GM23338 (cell line): ENCODE measurements at regions not wholly inside any gene's neighbourhood (a gene's known extent, or its start where the extent isn't known, plus 50 kb on each side); places are given as distances from the start of the nearest gene placed in this dataset.

Experiments used
- CTCF ChIP-seq, 2 experiments: fragments of 200-600 bp in 1 of 2; sonication (generic) in 1 of 2; conservative IDR thresholded peaks; 2 replicates each; pipeline versions ENCODE4 v1.5.1 to v1.6.1; 2016 to 2017; ENCODE audit warnings: antibody characterized with exemption in 2 of 2, low read depth in 2 of 2, mild to moderate bottlenecking in 2 of 2, moderate library complexity in 1 of 2
- ETS1 ChIP-seq: IDR thresholded peaks from 2 replicates; pipeline ENCODE4 v1.6.1; 2016; ENCODE audit warnings: antibody characterized with exemption
- EZH2 ChIP-seq: fragments of 200-600 bp; sonication (generic); IDR thresholded peaks from one replicate; pipeline ENCODE4 v1.8.0; 2017; ENCODE audit warnings: antibody characterized with exemption, mild to moderate bottlenecking, low read depth; ENCODE audit not compliant: unreplicated experiment
- EZH2phosphoT487 ChIP-seq: fragments of 200-600 bp; sonication (generic); IDR thresholded peaks from one replicate; pipeline ENCODE4 v1.8.1; 2018; ENCODE audit warnings: antibody characterized with exemption; ENCODE audit not compliant: unreplicated experiment
- JUNB ChIP-seq: IDR thresholded peaks from one replicate; pipeline ENCODE4 v1.6.1; 2016; ENCODE audit warnings: antibody characterized with exemption; ENCODE audit not compliant: unreplicated experiment
- POLR2AphosphoS5 ChIP-seq: IDR thresholded peaks from 2 replicates; pipeline ENCODE4 v1.6.1; 2016; ENCODE audit warnings: antibody characterized with exemption, low read depth
- REST ChIP-seq: IDR thresholded peaks from one replicate; pipeline ENCODE4 v1.6.1; 2018; ENCODE audit warnings: antibody characterized with exemption; ENCODE audit not compliant: unreplicated experiment
- STAT1 ChIP-seq: IDR thresholded peaks from one replicate; pipeline ENCODE4 v1.6.1; 2016; ENCODE audit warnings: antibody characterized with exemption; ENCODE audit not compliant: unreplicated experiment
- ZNF114 ChIP-seq: fragments of 250-450 bp; sonication (Bioruptor Pico); IDR thresholded peaks from 2 replicates; pipeline ENCODE4 v1.5.0; 2020; ENCODE audit warnings: mild to moderate bottlenecking, moderate library complexity
- ZNF331 ChIP-seq: fragments of 250-450 bp; sonication (Bioruptor Pico); IDR thresholded peaks from 2 replicates; pipeline ENCODE4 v1.5.0; 2020; ENCODE audit warnings: low read depth, mild to moderate bottlenecking, moderate library complexity

GRCh38 chr18:60929966-60930365 lies 403.3 kb upstream of the CDH20 start:
- TF ChIP-seq CTCF (conservative IDR thresholded peaks at IDR 0.05; ENCODE audit: low read depth in 2 of 2), result no peak
- TF ChIP-seq EZH2, result no peak
- no peak for TF ChIP-seq STAT1
- no peak for TF ChIP-seq ZNF114 (CRISPR knock-in tag)
- TF ChIP-seq POLR2AphosphoS5, result no peak
- no peak for TF ChIP-seq ETS1
- TF ChIP-seq EZH2phosphoT487, result no peak
- TF ChIP-seq JUNB, result no peak
- TF ChIP-seq REST, result no peak
- TF ChIP-seq ZNF331 (CRISPR knock-in tag), result no peak
